ENCODE measurements at regions not wholly inside any gene's neighbourhood (a gene's known extent, or its start where the extent isn't known, plus 50 kb on each side); places are given as distances from the start of the nearest gene placed in this dataset.

DNA sequence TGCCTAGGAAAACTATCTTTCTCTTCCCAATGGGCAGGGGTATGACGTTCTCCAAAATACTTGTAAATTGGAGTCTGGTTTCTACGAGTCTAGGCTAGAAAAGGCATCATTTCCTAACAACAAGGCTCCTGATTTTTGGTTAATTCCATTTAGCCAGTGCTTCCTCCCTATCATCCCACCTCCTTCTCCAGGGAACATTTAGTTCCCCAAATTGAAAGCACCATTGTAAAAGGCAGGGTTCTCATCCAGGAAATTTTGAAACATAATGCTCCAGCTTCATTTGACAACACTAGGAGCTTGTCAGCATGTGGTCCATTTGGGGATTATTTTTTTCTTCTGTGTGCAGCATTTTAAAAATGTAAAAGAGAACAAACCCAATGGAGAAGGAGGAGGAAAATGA lies 256.5 kb upstream of the GRIA1 start:
- Histone ChIP-seq H2AFZ (ENCODE audit: insufficient read depth, low read depth, low read length, poor library complexity, severe bottlenecking) (no peak overlapping the region), H3K4me3 (replicated peaks in 1 of 3; ENCODE audit: low read depth in 2 of 3, low read length in 3 of 3) (no peak overlapping the region), H4K20me1 (ENCODE audit: insufficient read depth, low read length) (no peaks in the 10 kb centered on the region), H3K9ac (ENCODE audit: insufficient read depth, low read length, poor library complexity, severe bottlenecking) (no peak overlapping the region), H3K79me2 (ENCODE audit: insufficient read depth, low read length) (no peaks in the 10 kb centered on the region), H3K4me1 (ENCODE audit: control insufficient read depth in 1 of 2, insufficient read depth in 2 of 2, low read length in 2 of 2) (no peaks in the 10 kb centered on the region), H3K36me3 (replicated peaks in 1 of 2; ENCODE audit: control insufficient read depth in 1 of 2, insufficient read depth in 2 of 2, low read length in 2 of 2) (no peaks in the 10 kb centered on the region), H3K4me2 (replicated peaks; ENCODE audit: extremely low read depth, low read length, poor library complexity, severe bottlenecking) (no peak overlapping the region), H3K9me3 (replicated peaks in 1 of 2; ENCODE audit: control insufficient read depth in 1 of 2, insufficient read depth in 1 of 2, low read length in 2 of 2) (peaks cover 0 to 16% of the 10 kb centered on the region in 2 donors), H3K27ac (ENCODE audit: low read depth in 1 of 2, low read length in 2 of 2) (no peak overlapping the region), H3K27me3 (ENCODE audit: control insufficient read depth in 2 of 2, insufficient read depth in 2 of 2, low read length in 2 of 2) (no peaks in the 10 kb centered on the region)
- intact Hi-C loops (cut with micrococcal nuclease) = no loop called here
- H3K9me3 Mint-ChIP-seq = peaks cover 0 to 7% (median 5%) of the 10 kb centered on the region in 7 donors
- no peak overlapping the region for H3K27ac Mint-ChIP-seq
- no peaks in the 10 kb centered on the region for H3K36me3 Mint-ChIP-seq
- H3K27me3 Mint-ChIP-seq (ENCODE audit: low read depth in 3 of 3) = peaks cover 0 to 1% (median 0%) of the 10 kb centered on the region in 3 donors
- TF ChIP-seq, protein P1, sequence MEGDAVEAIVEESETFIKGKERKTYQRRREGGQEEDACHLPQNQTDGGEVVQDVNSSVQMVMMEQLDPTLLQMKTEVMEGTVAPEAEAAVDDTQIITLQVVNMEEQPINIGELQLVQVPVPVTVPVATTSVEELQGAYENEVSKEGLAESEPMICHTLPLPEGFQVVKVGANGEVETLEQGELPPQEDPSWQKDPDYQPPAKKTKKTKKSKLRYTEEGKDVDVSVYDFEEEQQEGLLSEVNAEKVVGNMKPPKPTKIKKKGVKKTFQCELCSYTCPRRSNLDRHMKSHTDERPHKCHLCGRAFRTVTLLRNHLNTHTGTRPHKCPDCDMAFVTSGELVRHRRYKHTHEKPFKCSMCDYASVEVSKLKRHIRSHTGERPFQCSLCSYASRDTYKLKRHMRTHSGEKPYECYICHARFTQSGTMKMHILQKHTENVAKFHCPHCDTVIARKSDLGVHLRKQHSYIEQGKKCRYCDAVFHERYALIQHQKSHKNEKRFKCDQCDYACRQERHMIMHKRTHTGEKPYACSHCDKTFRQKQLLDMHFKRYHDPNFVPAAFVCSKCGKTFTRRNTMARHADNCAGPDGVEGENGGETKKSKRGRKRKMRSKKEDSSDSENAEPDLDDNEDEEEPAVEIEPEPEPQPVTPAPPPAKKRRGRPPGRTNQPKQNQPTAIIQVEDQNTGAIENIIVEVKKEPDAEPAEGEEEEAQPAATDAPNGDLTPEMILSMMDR (IDR thresholded peaks at IDR 0.05) = no peak
- WGBS (ENCODE audit: insufficient coverage) = 60% methylated on average over 1 of the region's 2 CpGs
- H3K4me3 Mint-ChIP-seq = no peak overlapping the region
- H3K4me1 Mint-ChIP-seq = no peaks in the 10 kb centered on the region
- DNase-seq = no peak

DNA sequence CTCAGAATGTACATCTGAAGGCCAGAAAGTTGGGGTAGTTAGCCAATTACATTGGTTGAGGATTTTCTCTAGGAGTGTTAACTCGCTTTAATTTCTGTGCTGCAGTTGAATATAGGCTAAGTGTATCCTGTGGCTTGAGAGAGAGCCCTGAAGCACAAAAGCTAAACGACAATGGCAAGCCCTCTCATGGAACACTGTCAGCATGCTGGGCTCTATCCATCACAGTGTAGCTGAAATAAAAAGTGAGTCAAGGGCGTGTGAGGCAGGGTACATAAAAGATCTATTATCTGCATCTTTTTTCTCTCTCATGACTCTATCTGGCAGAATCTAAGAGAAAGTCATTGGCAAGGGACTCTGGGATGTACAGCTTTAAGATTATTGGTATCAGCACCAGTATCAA lies 254.2 kb upstream of the GRIA1 start:
- 80% methylated on average over 1 of the region's 3 CpGs for WGBS (ENCODE audit: insufficient coverage)
- H3K79me2 ChIP-seq (ENCODE audit: insufficient read depth, low read length) = no peaks in the 10 kb centered on the region
- no peak overlapping the region for H3K4me2 ChIP-seq (replicated peaks; ENCODE audit: extremely low read depth, low read length, poor library complexity, severe bottlenecking)
- TF ChIP-seq, protein P1 (IDR thresholded peaks at IDR 0.05) = no peak
- no peaks in the 10 kb centered on the region for H4K20me1 ChIP-seq (ENCODE audit: insufficient read depth, low read length)
- no peak overlapping the region for H3K4me3 ChIP-seq (replicated peaks in 1 of 3; ENCODE audit: low read depth in 2 of 3, low read length in 3 of 3)
- Mint-ChIP-seq H3K9me3 (peaks cover 0 to 7% (median 5%) of the 10 kb centered on the region in 7 donors), H3K27ac (no peak overlapping the region), H3K4me1 (no peaks in the 10 kb centered on the region), H3K4me3 (no peak overlapping the region), H3K36me3 (no peaks in the 10 kb centered on the region), H3K27me3 (ENCODE audit: low read depth in 3 of 3) (no peaks in the 10 kb centered on the region)
- no peaks in the 10 kb centered on the region for H3K27me3 ChIP-seq (ENCODE audit: control insufficient read depth in 2 of 2, insufficient read depth in 2 of 2, low read length in 2 of 2)
- H3K27ac ChIP-seq (ENCODE audit: low read depth in 1 of 2, low read length in 2 of 2) = no peak overlapping the region
- intact Hi-C loops (cut with micrococcal nuclease) = no loop called here
- H3K36me3 ChIP-seq (replicated peaks in 1 of 2; ENCODE audit: control insufficient read depth in 1 of 2, insufficient read depth in 2 of 2, low read length in 2 of 2) = no peaks in the 10 kb centered on the region
- H3K4me1 ChIP-seq (ENCODE audit: control insufficient read depth in 1 of 2, insufficient read depth in 2 of 2, low read length in 2 of 2) = no peaks in the 10 kb centered on the region
- H2AFZ ChIP-seq (ENCODE audit: insufficient read depth, low read depth, low read length, poor library complexity, severe bottlenecking) = no peak overlapping the region
- no peak for DNase-seq
- H3K9me3 ChIP-seq (replicated peaks in 1 of 2; ENCODE audit: control insufficient read depth in 1 of 2, insufficient read depth in 1 of 2, low read length in 2 of 2) = peaks cover 0 to 16% of the 10 kb centered on the region in 2 donors
- no peak overlapping the region for H3K9ac ChIP-seq (ENCODE audit: insufficient read depth, low read length, poor library complexity, severe bottlenecking)
